ENCODE measurements at regions not wholly inside any gene's neighbourhood (a gene's known extent, or its start where the extent isn't known, plus 50 kb on each side); places are given as distances from the start of the nearest gene placed in this dataset.
A peak's percentile ranks its signal among the peaks of the same experiment; 100 is the strongest.

DNA sequence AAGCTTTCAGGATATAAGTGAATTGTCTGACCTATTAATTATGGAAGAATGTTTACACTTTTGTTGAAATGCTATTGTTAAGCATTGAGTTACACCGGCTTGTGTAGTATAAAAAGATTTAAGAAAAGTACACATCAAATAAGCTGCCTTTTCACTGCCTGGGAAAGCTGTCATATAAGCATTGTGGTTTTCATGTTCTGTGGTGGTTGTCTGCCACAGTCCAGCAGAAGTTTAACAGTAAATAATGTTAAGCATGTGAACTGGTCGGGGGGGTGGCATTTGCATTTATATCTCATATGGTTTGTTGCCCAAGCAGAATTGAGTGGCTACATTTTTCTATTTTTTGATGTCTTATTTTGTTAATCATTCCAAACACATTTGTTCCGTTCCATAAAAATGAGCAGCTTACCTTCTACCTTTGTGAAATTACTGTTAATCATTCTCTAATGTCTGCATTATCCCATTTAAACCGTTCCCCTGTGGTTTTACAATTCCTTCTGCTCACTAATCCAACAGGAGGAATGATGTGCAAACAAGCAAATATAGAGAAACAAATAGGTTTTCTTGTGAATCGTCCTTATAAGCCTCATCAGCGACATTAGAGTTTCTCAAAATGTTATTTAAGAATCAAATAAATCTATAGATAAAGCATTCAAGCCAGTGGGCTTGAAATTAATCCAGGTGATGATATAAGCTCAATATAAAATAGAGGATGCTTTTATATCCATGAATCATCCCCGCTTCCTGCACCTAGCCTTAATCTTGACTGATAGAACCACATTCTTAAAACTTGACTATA is 160.8 kb upstream of the SAMSN1 start:
- intact Hi-C loops (cut with micrococcal nuclease): no loop called here
- H3K4me3 Mint-ChIP-seq: no peak overlapping the region
- H3K27ac Mint-ChIP-seq: no peak overlapping the region
- H3K36me3 Mint-ChIP-seq (ENCODE audit: low read depth): no peaks in the 10 kb centered on the region
- H3K4me1 Mint-ChIP-seq (ENCODE audit: low read depth): no peaks in the 10 kb centered on the region
- no peaks in the 10 kb centered on the region for H3K27me3 Mint-ChIP-seq
- H3K9me3 Mint-ChIP-seq: peaks cover 16% of the 10 kb centered on the region

DNA sequence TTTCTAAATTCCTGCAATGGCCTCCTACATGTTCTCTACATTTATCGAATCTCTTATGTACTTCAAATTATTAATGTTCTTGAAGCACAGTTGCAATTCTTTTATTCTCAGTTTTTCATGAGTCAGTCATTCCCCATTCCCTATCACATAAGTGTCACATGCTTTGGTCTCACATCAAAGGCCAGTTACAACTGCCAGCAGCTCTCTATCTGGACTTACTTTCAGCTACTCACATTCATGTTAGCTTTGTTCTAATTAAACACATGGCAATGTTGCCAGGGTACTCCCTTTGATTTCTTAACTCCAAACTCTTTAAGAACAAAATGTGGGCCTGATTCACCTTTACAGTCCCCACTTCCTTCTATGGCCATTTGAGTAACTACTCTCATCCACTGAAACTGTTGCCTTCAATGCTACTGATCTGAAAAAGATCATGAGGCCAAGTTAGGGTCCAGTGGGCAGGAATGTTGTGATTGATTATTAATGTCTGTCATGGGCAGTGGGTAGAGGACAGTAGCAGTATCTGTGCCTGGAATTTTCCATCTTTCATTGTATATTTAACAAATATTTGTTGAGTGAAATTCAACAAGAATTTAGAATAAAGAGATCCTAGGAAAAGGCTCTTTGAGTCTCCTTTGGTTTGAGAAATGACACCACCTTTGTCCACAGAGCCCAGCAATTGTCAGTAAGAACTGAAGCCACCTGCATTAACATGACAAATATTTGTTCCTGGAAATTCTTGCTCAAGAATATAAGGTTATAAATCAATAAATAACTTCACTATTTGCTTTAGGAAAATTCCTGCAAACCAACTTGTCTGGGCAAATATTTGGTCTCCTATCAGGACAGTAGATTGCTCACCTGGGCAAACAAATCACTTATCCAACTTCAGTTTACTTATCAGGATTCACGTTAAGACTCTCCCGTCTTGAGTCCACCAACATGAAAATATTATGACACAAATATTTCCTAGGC is 153.6 kb upstream of the SAMSN1 start:
- intact Hi-C loops (cut with micrococcal nuclease): no loop called here
- Mint-ChIP-seq H3K4me3 (no peak overlapping the region), H3K27me3 (no peaks in the 10 kb centered on the region), H3K36me3 (ENCODE audit: low read depth) (no peaks in the 10 kb centered on the region), H3K4me1 (ENCODE audit: low read depth) (peaks cover 8% of the 10 kb centered on the region), H3K27ac (no peak overlapping the region), H3K9me3 (peaks cover 13% of the 10 kb centered on the region)

DNA sequence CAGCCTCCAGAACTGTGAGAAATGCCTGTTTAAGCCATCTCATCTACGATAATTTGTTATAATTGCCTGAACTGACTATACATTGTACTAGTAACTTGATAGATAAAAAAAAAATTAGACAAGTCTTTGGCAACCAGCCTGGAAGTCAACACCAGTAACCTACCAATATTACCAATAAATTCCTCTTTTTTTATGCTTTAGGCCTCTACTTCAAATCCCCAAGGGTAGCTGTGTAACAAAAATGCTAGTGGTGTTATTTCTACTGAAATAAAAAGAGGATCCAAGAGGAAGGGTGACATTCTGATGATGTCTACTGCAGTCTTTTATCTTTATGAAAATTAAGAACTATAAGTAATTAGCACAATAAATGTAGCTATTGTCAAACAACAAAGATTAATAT is 151.7 kb upstream of the SAMSN1 start:
- no peaks in the 10 kb centered on the region for H3K27me3 Mint-ChIP-seq
- H3K4me3 Mint-ChIP-seq: no peak overlapping the region
- no peaks in the 10 kb centered on the region for H3K36me3 Mint-ChIP-seq (ENCODE audit: low read depth)
- intact Hi-C loops (cut with micrococcal nuclease): no loop called here
- peaks cover 10% of the 10 kb centered on the region for H3K9me3 Mint-ChIP-seq
- no peak overlapping the region for H3K27ac Mint-ChIP-seq
- H3K4me1 Mint-ChIP-seq (ENCODE audit: low read depth): peaks cover 20% of the 10 kb centered on the region

DNA sequence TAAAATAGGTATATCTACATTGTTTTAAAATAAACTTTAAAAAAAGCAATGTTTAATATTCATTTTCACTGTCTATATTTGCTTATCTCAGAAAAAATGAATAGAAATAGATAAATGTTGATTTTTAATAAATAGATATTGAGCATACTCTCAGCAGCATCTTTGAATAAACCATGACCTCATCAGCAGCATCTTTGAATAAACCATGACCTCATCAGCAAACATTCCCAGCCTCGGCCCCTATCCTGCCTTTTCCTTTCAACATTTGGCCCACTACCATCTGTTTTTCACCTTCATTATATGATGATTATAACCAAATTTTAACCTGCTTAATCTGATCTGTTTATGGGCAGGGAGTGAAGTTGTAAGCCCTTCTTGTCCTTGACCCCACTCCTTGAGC is 148.7 kb upstream of the SAMSN1 start:
- Mint-ChIP-seq H3K27ac (no peak overlapping the region), H3K9me3 (peaks cover 25% of the 10 kb centered on the region)

DNA sequence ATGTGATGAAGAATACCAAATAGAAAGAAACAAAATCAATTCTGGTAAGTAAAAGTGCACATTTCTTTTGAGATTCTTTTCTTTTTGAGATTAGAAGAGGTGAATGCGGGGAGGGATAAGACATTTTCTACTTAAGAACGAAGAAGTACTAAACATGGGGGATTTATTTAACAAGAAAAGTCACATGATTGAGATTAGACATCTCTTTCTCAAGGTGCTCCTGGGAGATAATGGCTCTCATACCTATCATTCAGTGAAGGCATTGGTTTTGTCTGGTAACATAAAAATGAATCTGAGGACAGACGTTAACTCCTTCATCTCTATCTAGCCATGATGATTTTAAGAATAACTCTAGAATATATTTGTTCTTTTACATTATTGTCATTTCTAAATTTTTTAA is 147.9 kb upstream of the SAMSN1 start:
- H3K27me3 Mint-ChIP-seq: no peaks in the 10 kb centered on the region
- peaks cover 16% of the 10 kb centered on the region for H3K36me3 Mint-ChIP-seq (ENCODE audit: low read depth)
- peaks cover 41% of the 10 kb centered on the region for H3K4me1 Mint-ChIP-seq (ENCODE audit: low read depth)
- peak overlapping the region; percentile 13 for H3K27ac Mint-ChIP-seq
- peaks cover 26% of the 10 kb centered on the region for H3K9me3 Mint-ChIP-seq
- intact Hi-C loops (cut with micrococcal nuclease): no loop called here
- H3K4me3 Mint-ChIP-seq: no peak overlapping the region

More for the DNA sequence above, 148.7 kb upstream of the SAMSN1 start:
- Mint-ChIP-seq H3K4me1 (ENCODE audit: low read depth) (peaks cover 39% of the 10 kb centered on the region), H3K4me3 (no peak overlapping the region), H3K36me3 (ENCODE audit: low read depth) (peaks cover 8% of the 10 kb centered on the region), H3K27me3 (no peaks in the 10 kb centered on the region)
- intact Hi-C loops (cut with micrococcal nuclease): no loop called here

DNA sequence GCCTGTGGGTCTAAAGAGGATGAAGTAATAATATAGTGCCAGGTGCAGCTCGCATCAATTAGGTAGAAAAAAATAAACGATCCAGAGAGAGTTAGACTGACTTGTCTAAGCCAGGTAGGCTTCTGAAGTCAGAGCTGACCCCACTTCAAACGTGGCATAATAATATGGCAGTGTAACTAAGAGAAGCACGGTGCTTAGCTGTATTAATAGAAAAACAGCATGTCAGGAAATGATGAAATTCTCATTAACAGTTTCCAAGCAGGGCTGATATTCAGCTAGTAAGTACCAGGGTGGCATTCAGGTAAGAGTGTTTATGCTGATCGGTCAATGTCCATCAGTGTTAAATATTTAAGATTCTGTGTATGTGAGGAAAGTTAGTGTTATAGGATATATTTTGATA is 145.8 kb upstream of the SAMSN1 start:
- Mint-ChIP-seq H3K9me3 (peaks cover 26% of the 10 kb centered on the region), H3K4me3 (no peak overlapping the region), H3K27ac (no peak overlapping the region)

DNA sequence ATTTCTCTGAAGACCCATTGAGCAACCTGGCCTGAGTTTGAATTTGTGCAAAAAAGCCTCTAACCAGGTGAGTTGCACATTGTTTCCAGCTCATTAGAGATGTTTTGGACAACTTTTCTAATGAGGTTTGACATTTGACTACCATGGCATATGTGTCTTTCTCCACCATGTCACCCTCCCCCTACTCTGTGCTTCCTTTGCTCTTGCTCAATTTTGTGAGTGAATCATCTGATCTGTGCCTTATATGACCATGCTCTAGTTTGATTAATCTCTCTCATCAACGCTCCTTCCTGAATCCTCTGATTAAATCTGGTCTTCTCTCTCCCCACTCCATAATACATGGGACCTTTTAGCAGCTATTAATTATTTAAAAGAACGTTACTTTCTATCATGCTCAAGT is 144.8 kb upstream of the SAMSN1 start:
- Mint-ChIP-seq H3K36me3 (ENCODE audit: low read depth) (peaks cover 19% of the 10 kb centered on the region), H3K4me3 (no peak overlapping the region), H3K4me1 (ENCODE audit: low read depth) (peaks cover 71% of the 10 kb centered on the region), H3K27ac (peak overlapping the region; percentile 16), H3K9me3 (peaks cover 26% of the 10 kb centered on the region), H3K27me3 (no peaks in the 10 kb centered on the region)
- intact Hi-C loops (cut with micrococcal nuclease): no loop called here

More for the DNA sequence above, 145.8 kb upstream of the SAMSN1 start:
- Mint-ChIP-seq H3K27me3 (no peaks in the 10 kb centered on the region), H3K36me3 (ENCODE audit: low read depth) (peaks cover 19% of the 10 kb centered on the region), H3K4me1 (ENCODE audit: low read depth) (peaks cover 61% of the 10 kb centered on the region)
- intact Hi-C loops (cut with micrococcal nuclease): no loop called here

DNA sequence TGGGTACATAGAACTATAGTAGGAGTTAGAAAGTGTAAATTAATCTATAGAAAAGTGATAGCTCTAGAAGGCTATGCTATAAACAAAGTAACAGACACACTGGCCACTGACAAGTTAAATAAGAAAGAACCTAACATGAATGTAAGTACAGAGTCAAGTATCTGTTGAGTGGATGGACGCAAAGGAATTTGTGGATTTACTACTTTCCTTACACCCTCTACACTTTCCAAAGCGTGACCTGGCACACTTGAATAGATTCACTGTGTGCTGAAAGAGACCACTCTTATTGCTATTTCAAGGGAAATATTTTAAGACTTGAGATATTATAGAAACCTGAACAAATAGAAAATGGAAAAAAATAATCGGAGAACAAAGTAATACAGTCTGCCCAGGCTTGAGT is 142.8 kb upstream of the SAMSN1 start:
- H3K27me3 Mint-ChIP-seq: no peaks in the 10 kb centered on the region
- intact Hi-C loops (cut with micrococcal nuclease): loop anchor here (5.0 kb wide), 2 partner anchors 48 to 152 kb away; no protein-coding TSS in a partner anchor
- peaks cover 19% of the 10 kb centered on the region for H3K36me3 Mint-ChIP-seq (ENCODE audit: low read depth)
- peak overlapping the region; percentile 90 for H3K27ac Mint-ChIP-seq
- H3K9me3 Mint-ChIP-seq: peaks cover 26% of the 10 kb centered on the region
- H3K4me1 Mint-ChIP-seq (ENCODE audit: low read depth): peaks cover 84% of the 10 kb centered on the region
- no peak overlapping the region for H3K4me3 Mint-ChIP-seq

DNA sequence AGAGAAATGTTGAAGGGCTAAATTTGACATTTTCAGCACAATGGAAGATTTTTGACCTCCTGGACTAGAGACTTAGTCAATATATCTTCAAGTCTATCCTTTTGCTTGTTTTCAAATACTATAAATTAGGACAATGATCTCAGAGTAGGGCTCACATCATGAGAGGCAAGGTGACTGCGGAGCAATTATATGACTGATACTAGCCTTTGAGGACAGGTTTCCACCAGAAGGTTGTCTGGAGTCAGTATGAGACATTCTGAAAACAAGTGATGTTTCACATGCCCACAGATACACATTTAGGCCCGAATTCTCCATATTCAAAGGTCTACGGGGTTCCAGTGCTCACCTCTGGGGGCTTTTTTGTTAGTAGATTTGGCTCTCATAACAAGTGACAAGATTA is 142.3 kb upstream of the SAMSN1 start:
- Mint-ChIP-seq H3K27me3 (no peaks in the 10 kb centered on the region), H3K9me3 (peaks cover 26% of the 10 kb centered on the region), H3K27ac (peak overlapping the region; percentile 90), H3K4me3 (no peak overlapping the region), H3K4me1 (ENCODE audit: low read depth) (peaks cover 84% of the 10 kb centered on the region), H3K36me3 (ENCODE audit: low read depth) (peaks cover 21% of the 10 kb centered on the region)
- intact Hi-C loops (cut with micrococcal nuclease): loop anchor here (5.0 kb wide), 2 partner anchors 49 to 151 kb away; no protein-coding TSS in a partner anchor

DNA sequence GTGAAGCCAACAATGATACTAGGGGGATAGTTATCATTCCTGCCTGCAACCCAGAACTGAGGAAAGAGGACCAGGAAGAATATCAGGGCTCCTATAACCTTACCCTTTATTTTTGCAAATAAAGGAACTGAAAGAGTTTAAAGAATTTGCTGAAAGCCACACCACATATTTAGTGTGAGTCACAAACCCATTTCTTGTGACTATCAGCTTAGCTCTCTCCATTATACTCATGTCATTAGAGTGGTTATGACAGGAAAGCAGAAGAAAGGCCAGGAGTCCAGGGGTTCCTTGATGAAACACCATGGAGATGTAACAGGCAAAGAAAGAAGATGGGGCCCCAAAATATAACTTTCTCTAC is 141.1 kb upstream of the SAMSN1 start:
- Mint-ChIP-seq H3K27me3 (no peaks in the 10 kb centered on the region), H3K36me3 (ENCODE audit: low read depth) (peaks cover 25% of the 10 kb centered on the region), H3K9me3 (peaks cover 26% of the 10 kb centered on the region), H3K4me3 (no peak overlapping the region), H3K4me1 (ENCODE audit: low read depth) (peaks cover 89% of the 10 kb centered on the region), H3K27ac (peak overlapping the region; percentile 90)
- intact Hi-C loops (cut with micrococcal nuclease): loop anchor here (5.0 kb wide), 2 partner anchors 50 to 150 kb away; no protein-coding TSS in a partner anchor

DNA sequence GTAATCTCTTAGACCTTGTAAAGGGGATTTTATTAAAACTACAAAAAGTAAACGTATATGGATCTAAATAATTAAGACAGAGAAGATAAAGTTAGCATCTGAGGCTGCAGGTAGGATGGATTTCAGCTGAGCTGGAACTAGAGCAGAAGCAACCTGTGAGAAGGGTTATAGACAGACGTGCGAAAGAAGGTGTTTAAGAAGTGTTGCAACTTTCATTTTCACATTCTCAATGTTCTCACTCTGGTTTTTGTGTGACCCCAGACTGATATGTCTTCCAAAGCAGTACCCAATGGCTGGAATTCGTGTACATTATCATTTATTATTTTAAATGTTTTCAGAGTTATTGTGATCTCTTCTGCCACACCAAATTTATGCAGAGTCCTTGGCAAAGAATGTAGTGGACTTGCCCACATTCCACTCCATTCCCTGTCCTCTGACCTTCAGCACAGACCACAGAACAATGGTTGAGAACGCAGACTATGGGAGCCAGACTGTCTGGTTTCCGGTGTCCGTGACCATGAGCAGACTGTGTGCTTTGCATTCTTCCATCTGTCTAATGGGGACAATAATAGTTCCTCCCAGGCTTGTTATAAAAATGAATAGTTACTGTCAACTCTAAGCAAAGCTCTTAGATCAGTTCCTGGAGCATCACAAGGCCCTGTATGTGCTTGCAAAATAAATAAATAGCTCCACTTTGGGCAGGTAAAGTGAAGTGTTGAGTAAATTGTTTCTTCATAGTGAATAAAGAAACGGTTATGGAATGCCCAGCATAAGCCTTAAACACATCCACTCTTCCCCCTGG is 140.6 kb upstream of the SAMSN1 start:
- Mint-ChIP-seq H3K4me1 (ENCODE audit: low read depth) (peaks cover 87% of the 10 kb centered on the region), H3K9me3 (peaks cover 26% of the 10 kb centered on the region), H3K36me3 (ENCODE audit: low read depth) (peaks cover 25% of the 10 kb centered on the region), H3K27ac (peak overlapping the region; percentile 90), H3K27me3 (no peaks in the 10 kb centered on the region), H3K4me3 (no peak overlapping the region)
- intact Hi-C loops (cut with micrococcal nuclease): loop anchor here (5.0 kb wide), 2 partner anchors 51 to 149 kb away; no protein-coding TSS in a partner anchor

DNA sequence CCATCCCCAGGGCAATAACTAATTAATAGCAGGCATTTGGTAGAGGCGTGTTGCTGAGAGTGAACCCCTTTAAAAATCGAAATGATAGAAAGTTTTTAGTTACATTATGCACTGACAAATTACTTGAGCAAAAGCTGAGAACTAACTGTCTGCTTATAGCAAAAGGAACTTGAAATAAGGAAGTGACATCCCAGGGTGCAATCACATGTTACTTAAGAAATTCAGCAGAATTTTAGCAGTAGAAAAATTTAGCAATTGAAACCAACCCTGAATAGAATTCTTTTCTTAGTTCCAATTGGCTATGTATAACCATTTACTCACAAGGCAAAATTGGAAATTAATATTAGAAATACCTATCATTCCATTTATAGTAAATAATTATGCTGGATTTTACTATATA is 139.5 kb upstream of the SAMSN1 start:
- Mint-ChIP-seq H3K36me3 (ENCODE audit: low read depth) (peaks cover 20% of the 10 kb centered on the region), H3K27ac (peak overlapping the region; percentile 90), H3K9me3 (peaks cover 17% of the 10 kb centered on the region), H3K4me3 (peak overlapping the region; percentile 4), H3K27me3 (no peaks in the 10 kb centered on the region), H3K4me1 (ENCODE audit: low read depth) (peaks cover 85% of the 10 kb centered on the region)
- intact Hi-C loops (cut with micrococcal nuclease): loop anchor here (5.0 kb wide), 2 partner anchors 52 to 148 kb away; no protein-coding TSS in a partner anchor

DNA sequence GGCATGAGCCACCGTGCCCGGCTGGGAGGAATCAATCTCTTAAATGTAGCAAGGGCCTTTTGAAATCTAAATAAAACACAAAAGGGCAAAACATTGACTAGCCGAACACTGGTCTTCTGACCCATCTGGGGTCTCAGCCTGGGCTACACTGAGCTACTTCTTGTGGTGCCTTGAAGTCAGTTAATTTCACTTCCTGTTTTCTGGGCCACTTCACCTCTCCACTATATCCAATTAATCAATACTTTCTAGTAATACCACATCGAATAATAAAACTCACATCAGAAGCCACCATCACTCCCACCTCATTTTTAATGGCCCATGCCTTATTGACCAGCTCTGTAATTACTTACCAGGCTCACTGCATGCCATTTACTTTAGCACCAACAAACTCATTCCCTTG is 138.0 kb upstream of the SAMSN1 start:
- peak overlapping the region; percentile 90 for H3K27ac Mint-ChIP-seq
- H3K4me3 Mint-ChIP-seq: peak overlapping the region; percentile 23
- peaks cover 77% of the 10 kb centered on the region for H3K4me1 Mint-ChIP-seq (ENCODE audit: low read depth)
- intact Hi-C loops (cut with micrococcal nuclease): no loop called here
- H3K9me3 Mint-ChIP-seq: peaks cover 2% of the 10 kb centered on the region
- no peaks in the 10 kb centered on the region for H3K27me3 Mint-ChIP-seq
- H3K36me3 Mint-ChIP-seq (ENCODE audit: low read depth): peaks cover 9% of the 10 kb centered on the region

All from dendritic cell treated with granulocyte-macrophage colony-stimulating factor and Interleukin-4, amounts not matched to agents 40 ng/mL and 50 ng/mL, for 4 days (primary cell).